Common myeloid progenitor, CD34-positive (primary cell): ENCODE measurements at regions not wholly inside any gene's neighbourhood (a gene's known extent, or its start where the extent isn't known, plus 50 kb on each side); places are given as distances from the start of the nearest gene placed in this dataset.

Experiments used
- CTCF ChIA-PET: fragments of 350-600 bp; sonication (Branson Sonifier 250); formaldehyde crosslinking; loops from one replicate; lab custom pipeline; 2021; ENCODE audit warnings: antibody characterized with exemption; lab: Charles Lee
- POLR2A ChIA-PET: fragments of 350-600 bp; sonication (Branson Sonifier 250); formaldehyde crosslinking; loops from one replicate; lab custom pipeline; 2021; ENCODE audit warnings: antibody characterized with exemption; lab: Charles Lee
- DNase-seq, 3 donors: peaks; one replicate each; pipeline versions ENCODE4 v3.0.0 to v3.0.0-alpha.2; 2013
- H3K27ac ChIP-seq, 2 experiments: 1 replicate in 1 of 2; 2 replicates in 1 of 2; pipeline ENCODE4 v1.7.0; 2013; ENCODE audit warnings: inconsistent platforms in 2 of 2, low read length in 2 of 2, mild to moderate bottlenecking in 2 of 2, low read depth in 1 of 2, moderate library complexity in 1 of 2; ENCODE audit not compliant: severe bottlenecking in 2 of 2, insufficient read depth in 1 of 2, poor library complexity in 1 of 2
- H3K27me3 ChIP-seq, 5 experiments: replicated peaks in 2 of 5; 1 replicate in 3 of 5; 2 replicates in 2 of 5; pipeline versions ENCODE4 v1.6.1 to v1.7.0; 2013; ENCODE audit warnings: low read length in 4 of 5, mild to moderate bottlenecking in 2 of 5, moderate library complexity in 2 of 5, inconsistent platforms in 1 of 5; ENCODE audit not compliant: insufficient read depth in 5 of 5, control insufficient read depth in 4 of 5
- H3K36me3 ChIP-seq, 4 experiments: 1 replicate in 2 of 4; 2 replicates in 2 of 4; pipeline versions ENCODE4 v1.6.1 to v1.7.0; 2013; ENCODE audit warnings: low read length in 3 of 4, control low read depth in 1 of 4, mild to moderate bottlenecking in 1 of 4; ENCODE audit not compliant: control insufficient read depth in 4 of 4, insufficient read depth in 4 of 4
- H3K4me1 ChIP-seq, 4 experiments: 1 replicate in 3 of 4; 2 replicates in 1 of 4; pipeline versions ENCODE4 v1.6.1 to v1.7.1; 2013; ENCODE audit warnings: low read length in 3 of 4, mild to moderate bottlenecking in 3 of 4, control low read depth in 1 of 4, inconsistent platforms in 1 of 4, moderate library complexity in 1 of 4; ENCODE audit not compliant: control insufficient read depth in 4 of 4, insufficient read depth in 4 of 4; ENCODE audit errors: control extremely low read depth in 1 of 4
- H3K4me3 ChIP-seq, 7 experiments: 1 replicate in 4 of 7; 2 replicates in 3 of 7; pipeline versions ENCODE4 v1.5.1 to v1.7.0; 2013; ENCODE audit warnings: mild to moderate bottlenecking in 7 of 7, low read length in 6 of 7, moderate library complexity in 6 of 7, inconsistent platforms in 2 of 7, low read depth in 2 of 7, control low read depth in 1 of 7; ENCODE audit not compliant: insufficient read depth in 4 of 7, control insufficient read depth in 1 of 7; ENCODE audit errors: extremely low read depth in 1 of 7
- H3K9me3 ChIP-seq, 5 experiments: 1 replicate in 4 of 5; 2 replicates in 1 of 5; pipeline versions ENCODE4 v1.6.1 to v1.7.1; 2013; ENCODE audit warnings: low read length in 4 of 5, mild to moderate bottlenecking in 2 of 5, inconsistent platforms in 1 of 5, low read depth in 1 of 5, moderate library complexity in 1 of 5; ENCODE audit not compliant: control insufficient read depth in 4 of 5, insufficient read depth in 2 of 5; ENCODE audit errors: control extremely low read depth in 1 of 5
- WGBS: methylation state at CpG from one replicate; pipeline ENCODE4 v1.1.5; 2013; ENCODE audit not compliant: insufficient coverage; 5-methylcytosine and 5-hydroxymethylcytosine counted together

- no peak for DNase-seq
- Histone ChIP-seq H3K36me3 (peaks cover 6 to 32% (median 20%) of the 10 kb centered on the region in 4 experiments), H3K27ac (no peak overlapping the region), H3K4me3 (no peak overlapping the region), H3K27me3 (peaks cover 0 to 8% (median 0%) of the 10 kb centered on the region in 5 experiments), H3K4me1 (no peaks in the 10 kb centered on the region), H3K9me3 (no peaks in the 10 kb centered on the region)
- ChIA-PET POLR2A (no interaction called here), CTCF (no interaction called here)
Observed at GRCh38 chrX:74242050-74242449, 61.9 kb upstream of the ZCCHC13 start.

- Histone ChIP-seq H3K27me3 (peaks cover 0 to 8% (median 0%) of the 10 kb centered on the region in 5 experiments), H3K36me3 (peaks cover 6 to 32% (median 20%) of the 10 kb centered on the region in 4 experiments), H3K4me1 (no peaks in the 10 kb centered on the region), H3K9me3 (no peaks in the 10 kb centered on the region), H3K27ac (no peak overlapping the region), H3K4me3 (no peak overlapping the region)
- ChIA-PET CTCF (interaction anchor here (0.9 kb wide), 1 partner anchor 9 kb away, joined by 3 read pairs; no protein-coding TSS in a partner anchor), POLR2A (no interaction called here)
- no peak for DNase-seq
- no CpG with 5 or more reads among the region's 1 CpG for WGBS
Observed at GRCh38 chrX:74238771-74239170, 65.2 kb upstream of the ZCCHC13 start.

- no peak overlapping the region for H3K27ac ChIP-seq
- POLR2A ChIA-PET, result no interaction called here
- no peak overlapping the region for H3K4me3 ChIP-seq
- H3K27me3 ChIP-seq, result peaks cover 0 to 3% (median 0%) of the 10 kb centered on the region in 5 experiments
- no CpG with 5 or more reads among the region's 2 CpGs for WGBS
- CTCF ChIA-PET, result interaction anchor here (1.1 kb wide), 1 partner anchor 110 kb away, joined by 4 read pairs; no protein-coding TSS in a partner anchor
- DNase-seq, result peak; percentile 15 to 55 (median 54)
- no peaks in the 10 kb centered on the region for H3K9me3 ChIP-seq
- H3K4me1 ChIP-seq, result no peaks in the 10 kb centered on the region
- peaks cover 2 to 12% (median 7%) of the 10 kb centered on the region in 4 experiments for H3K36me3 ChIP-seq
Observed at GRCh38 chrX:74234818-74235217, 69.2 kb upstream of the ZCCHC13 start.

DNA sequence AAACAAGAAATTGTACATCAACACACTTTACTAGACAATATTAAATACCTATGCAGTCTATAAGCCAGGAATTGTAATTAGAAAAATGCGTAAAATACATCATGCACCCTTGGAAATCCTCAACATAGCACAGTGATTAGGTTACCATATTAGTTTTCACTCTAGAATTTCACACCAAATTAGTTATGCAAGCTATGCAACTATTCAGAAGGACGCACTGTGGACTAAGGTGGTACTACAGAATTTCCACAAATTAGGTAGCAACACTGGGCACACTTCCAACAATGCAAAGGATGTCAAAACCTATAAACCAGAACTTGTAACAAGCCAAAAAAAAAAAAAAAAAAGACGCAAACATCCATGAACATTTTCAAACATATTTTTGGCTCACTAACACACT is 71.1 kb upstream of the ZCCHC13 start:
- no peaks in the 10 kb centered on the region for H3K4me1 ChIP-seq
- 100% methylated on average over 2 of the region's 3 CpGs for WGBS
- peaks cover 0 to 4% (median 0%) of the 10 kb centered on the region in 4 experiments for H3K36me3 ChIP-seq
- H3K27ac ChIP-seq, result no peak overlapping the region
- ChIA-PET POLR2A (no interaction called here), CTCF (interaction anchor here (0.6 to 1.1 kb wide), 3 partner anchors 73 to 325 kb away, joined by 3 to 4 read pairs (median 3); no protein-coding TSS in a partner anchor)
- no peak overlapping the region for H3K4me3 ChIP-seq
- H3K9me3 ChIP-seq, result peaks cover 0 to 1% (median 0%) of the 10 kb centered on the region in 5 experiments
- no peaks in the 10 kb centered on the region for H3K27me3 ChIP-seq
- DNase-seq, result peak; percentile 43 to 76 (median 74)

DNA sequence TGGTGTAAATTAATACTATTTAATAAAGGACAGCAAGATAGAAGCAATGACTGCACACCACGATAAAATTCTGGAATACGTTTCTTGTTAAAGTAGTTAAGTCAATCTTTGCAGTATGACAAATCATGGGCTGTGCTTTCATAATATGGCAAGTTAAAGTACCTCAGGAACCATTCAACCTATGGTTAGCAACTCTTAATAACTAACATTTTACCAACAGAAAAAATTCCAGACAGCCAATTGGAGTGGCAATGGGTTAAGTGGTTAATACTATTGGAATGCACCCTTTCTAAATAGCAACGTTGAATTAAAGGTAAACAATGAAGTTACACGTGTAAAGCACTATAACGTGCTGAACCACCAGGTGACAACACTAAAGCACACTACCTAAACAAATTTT is 72.4 kb upstream of the ZCCHC13 start:
- no peak overlapping the region for H3K27ac ChIP-seq
- POLR2A ChIA-PET, result no interaction called here
- H3K9me3 ChIP-seq, result peaks cover 0 to 1% (median 0%) of the 10 kb centered on the region in 5 experiments
- DNase-seq, result no peak
- H3K36me3 ChIP-seq, result peaks cover 0 to 7% (median 2%) of the 10 kb centered on the region in 4 experiments
- no peaks in the 10 kb centered on the region for H3K27me3 ChIP-seq
- H3K4me1 ChIP-seq, result no peaks in the 10 kb centered on the region
- H3K4me3 ChIP-seq, result no peak overlapping the region
- CTCF ChIA-PET, result no interaction called here
- no CpG with 5 or more reads among the region's 5 CpGs for WGBS

DNA sequence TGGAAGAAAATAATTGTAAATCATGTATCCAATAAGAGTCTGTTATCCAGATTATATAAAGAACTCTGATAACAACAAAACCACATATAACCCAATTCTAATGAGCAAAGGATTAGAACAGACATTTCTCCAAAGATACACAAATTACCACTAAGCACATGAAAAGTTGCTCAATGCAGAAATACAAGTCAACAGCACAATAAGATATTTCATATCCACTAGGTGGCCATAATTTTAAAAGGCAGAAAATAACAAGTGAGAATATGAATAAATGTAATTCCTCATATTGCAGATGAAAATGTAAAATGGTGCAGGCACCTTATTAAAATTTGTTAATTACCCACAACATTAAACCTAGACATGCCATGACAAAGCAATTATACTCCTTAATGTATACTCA is 73.9 kb upstream of the ZCCHC13 start:
- Histone ChIP-seq H3K4me3 (no peak overlapping the region), H3K36me3 (peaks cover 0 to 11% (median 2%) of the 10 kb centered on the region in 4 experiments), H3K9me3 (peaks cover 0 to 1% (median 0%) of the 10 kb centered on the region in 5 experiments), H3K4me1 (no peaks in the 10 kb centered on the region), H3K27me3 (no peaks in the 10 kb centered on the region), H3K27ac (no peak overlapping the region)
- ChIA-PET CTCF (no interaction called here), POLR2A (no interaction called here)
- peak in 2 of 3 donors; percentile 18 to 28 for DNase-seq

DNA sequence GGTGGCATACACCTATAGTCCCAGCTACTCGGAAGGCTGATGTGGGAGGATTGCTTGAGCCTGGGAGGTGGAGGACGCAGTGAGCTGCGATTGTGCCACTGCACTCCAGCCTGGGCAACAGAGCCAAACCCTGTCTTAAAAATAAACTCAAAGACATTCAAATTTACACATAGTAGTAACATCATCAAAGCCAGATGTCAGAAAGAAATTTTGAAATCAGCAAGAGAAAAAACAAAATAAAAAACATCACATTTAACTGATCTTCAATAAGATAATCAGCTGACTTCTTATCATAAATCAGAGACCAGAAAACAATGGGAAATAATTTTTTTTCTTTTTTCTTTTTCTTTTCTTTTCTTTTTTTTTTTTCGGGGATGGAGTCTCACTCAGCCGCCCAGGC is 78.9 kb upstream of the ZCCHC13 start:
- Histone ChIP-seq H3K4me1 (no peaks in the 10 kb centered on the region), H3K27ac (no peak overlapping the region), H3K9me3 (peaks cover 0 to 3% (median 0%) of the 10 kb centered on the region in 5 experiments), H3K4me3 (no peak overlapping the region), H3K36me3 (peaks cover 0 to 19% (median 2%) of the 10 kb centered on the region in 4 experiments), H3K27me3 (no peaks in the 10 kb centered on the region)
- 96% methylated on average over 3 of the region's 5 CpGs for WGBS
- ChIA-PET CTCF (no interaction called here), POLR2A (no interaction called here)
- no peak for DNase-seq
